ENCODE measurements at regions not wholly inside any gene's neighbourhood (a gene's known extent, or its start where the extent isn't known, plus 50 kb on each side); places are given as distances from the start of the nearest gene placed in this dataset.

GRCh38 chr14:99040711-99041110, 231.3 kb downstream of the BCL11B start:
- no peak for DNase-seq

DNA sequence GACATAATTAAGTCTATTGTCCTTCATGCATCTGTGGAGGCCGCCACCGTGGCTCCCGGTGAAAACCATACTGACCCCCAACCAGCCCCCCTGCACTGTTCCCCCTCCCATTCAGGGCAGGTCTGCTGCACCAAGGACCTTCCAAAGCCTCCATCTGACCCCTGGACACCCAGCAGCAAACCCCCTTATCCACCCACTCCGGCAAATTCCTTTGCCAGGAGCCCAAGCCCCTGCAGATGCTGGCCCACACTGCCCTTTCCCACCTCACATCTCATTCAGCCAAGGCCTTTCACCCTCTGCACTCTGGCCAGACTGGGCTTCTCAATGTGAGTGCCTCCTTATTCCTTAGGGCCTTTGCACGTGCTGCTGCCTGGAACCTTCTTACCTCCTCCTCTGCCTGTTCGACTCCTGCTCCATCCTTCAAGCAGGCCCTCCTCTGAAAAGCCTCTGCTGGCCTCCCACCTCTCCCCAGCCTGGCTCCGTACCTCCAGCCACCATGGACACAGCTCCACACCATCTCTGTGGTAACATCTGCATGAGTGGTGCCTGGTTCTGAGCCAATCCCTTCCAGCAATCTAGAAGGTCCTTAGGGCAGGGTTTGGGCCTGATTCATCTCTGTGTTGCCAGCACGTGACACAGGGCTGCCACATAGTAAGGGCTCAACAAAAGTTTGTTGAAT, 230.7 kb downstream of the BCL11B start:
- no peak for DNase-seq

DNA sequence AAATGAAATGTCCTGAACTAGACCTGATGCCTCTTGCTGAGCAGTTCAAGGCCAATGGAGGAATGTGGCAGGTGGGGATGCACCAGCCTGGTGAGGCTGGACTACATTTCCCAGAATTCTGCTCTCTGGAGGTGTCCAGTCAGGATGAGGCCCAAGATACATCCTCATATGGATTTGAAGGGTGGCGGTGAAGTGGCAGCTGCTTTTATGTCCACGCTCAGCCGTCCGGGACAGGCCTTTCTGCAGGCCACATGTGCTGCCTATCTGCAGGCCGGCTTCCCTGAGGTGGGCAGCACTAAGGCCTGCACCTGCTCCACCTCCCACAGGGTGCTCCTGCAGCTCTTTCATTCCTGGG, 230.2 kb downstream of the BCL11B start:
- no peak for DNase-seq

DNA sequence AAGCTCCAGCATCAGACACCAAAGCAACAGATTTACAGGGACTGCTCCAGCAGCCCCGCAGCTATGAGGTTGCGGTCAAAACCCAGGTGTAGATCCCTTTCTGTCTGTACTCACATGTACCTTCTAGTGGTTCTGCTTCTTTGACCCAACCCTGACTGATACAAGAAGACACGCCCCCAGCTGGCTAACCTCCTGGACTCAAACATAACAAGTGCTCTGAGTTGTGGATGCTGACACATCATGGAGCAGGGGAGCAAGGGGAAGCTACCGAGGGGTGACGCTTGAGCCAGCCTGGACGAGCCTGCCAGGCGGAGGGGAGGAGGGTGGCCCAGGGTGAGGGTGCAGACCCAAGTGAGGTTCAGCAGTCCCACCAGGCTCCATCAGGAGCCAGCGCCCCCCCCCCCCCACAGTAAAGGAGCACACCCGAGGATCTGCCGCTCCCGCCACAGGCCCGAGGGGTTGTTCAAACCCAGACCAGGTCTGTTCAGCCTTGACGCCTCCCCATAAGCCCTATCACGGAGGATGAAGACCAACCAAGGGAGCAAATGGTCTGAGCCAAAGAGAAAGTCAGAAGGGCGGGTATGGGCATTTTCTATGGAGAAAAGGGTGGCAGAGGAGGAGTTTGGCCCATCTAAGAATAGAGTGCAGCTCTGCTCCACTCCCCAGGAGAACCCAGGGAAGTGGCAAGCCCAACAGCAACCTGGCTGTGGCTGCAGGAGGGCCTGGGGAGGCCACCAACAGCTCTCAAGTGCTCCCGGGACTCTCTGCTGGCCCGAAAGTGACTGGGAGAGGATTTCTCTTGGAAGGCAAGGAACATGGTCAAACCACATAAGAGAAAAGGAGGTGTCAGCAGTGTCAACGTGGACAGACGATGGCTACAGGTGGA, 229.4 kb downstream of the BCL11B start:
- no peak for DNase-seq

GRCh38 chr14:99043267-99043615, 228.8 kb downstream of the BCL11B start:
- DNase-seq: no peak

DNA sequence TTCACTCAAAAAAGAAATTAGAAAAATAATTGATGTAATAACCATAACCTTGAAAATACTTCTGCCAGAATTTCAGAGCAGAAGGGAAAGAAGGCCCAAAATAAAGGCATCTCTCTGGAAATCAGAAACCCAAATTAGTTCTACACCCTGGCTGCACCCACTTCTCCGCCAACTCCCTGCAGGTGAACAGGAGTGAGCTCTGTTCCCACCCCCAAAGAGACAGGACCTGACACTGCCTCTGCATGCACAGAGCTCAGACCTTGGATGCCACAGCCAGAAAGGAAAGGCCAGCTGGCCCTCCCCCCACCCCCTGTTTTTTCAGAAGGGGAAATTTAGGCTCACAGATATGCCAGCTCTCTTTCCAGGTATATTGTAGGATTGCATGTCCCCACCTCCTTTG, 228.2 kb downstream of the BCL11B start:
- DNase-seq: no peak

DNA sequence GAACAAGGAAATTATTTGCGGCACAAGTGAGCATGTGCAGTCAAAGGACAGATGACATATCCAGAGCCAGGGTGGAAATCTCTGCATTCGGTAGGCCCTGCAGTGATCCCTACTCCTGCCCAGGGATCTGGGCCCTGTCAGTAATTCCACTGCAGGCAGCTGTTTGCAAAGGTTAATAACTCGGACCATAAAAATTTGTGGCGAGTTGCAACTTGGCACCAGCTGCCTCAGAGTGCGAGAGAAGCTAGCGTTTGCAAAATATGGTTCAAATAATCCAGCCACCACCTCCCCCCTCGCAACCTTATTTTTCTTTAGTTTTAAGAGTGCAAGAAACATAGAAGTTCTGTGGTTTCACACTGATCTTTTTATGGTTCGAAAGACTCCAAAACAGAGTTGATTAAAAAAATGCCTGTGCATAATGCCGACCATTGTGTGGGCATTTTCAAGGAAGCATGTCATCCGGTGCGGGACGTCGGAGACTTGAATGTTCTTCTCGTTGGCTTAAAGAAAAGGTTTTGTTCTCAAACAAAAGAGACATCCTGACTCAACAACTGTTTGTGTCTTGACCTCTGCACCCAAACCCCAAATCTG, 224.5 kb downstream of the BCL11B start:
- DNase-seq: no peak

DNA sequence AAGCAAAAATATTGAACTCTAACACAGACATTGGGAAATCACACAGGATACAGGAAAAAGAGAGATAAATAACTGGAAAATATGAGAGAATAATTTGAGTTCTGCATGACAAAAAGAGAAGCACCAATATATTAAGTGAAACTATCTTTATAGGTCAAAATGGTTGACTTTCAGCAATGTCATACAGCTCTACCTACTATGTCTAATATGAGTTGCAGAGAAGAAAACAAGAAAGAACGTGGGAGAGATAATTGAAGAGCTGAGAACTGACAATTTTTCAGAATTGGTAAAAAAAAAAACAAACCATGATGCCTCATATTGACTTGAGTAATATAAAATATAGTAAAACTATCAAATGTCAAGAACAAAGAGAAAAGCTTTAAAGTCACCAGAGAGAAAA, 221.7 kb downstream of the BCL11B start:
- DNase-seq: no peak

DNA sequence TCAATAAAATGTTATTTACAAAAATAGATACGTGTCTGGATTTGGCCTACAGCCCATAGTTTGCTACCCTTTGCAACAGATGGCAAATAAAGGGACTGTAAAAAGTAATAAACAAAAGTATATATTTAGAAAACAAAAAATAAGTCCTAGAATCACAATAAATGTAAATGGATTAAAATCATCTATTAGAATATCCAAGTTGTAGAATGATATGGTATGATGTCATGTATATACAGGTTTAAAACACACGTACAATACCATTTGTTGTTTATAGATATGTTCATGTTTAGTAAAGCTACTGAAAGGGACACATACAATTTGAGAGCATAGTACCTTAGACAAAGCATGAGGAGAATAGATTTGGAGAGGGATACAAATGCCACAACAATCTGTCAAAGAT, 219.5 kb downstream of the BCL11B start:
- no peak for DNase-seq

DNA sequence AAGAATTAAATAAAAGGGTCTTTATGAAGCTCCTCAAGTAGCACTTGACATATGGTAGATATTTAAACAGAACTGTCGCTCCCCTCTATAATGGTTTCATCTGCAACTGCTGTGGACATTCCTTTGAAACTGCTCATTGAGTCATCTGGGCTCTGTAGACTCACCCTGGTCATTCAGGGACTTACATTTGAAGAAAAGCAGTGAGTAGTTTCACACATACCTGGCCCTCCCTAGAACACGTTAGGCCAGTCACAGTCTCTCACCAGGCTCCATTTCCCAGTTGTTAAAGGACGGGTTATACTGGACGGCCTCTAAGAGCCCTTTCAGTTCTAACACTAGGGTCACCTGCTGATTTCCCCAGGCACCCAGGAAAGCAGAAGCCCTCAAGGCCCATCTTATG, 217.0 kb downstream of the BCL11B start:
- no peak for DNase-seq

GRCh38 chr14:99055816-99056215, 216.2 kb downstream of the BCL11B start:
- peak; percentile 44 for DNase-seq

- no peak for DNase-seq
Measured at GRCh38 chr14:99057576-99058083, 214.4 kb downstream of the BCL11B start.

- no peak for DNase-seq
Measured at GRCh38 chr14:99058542-99058941, 213.5 kb downstream of the BCL11B start.

DNA sequence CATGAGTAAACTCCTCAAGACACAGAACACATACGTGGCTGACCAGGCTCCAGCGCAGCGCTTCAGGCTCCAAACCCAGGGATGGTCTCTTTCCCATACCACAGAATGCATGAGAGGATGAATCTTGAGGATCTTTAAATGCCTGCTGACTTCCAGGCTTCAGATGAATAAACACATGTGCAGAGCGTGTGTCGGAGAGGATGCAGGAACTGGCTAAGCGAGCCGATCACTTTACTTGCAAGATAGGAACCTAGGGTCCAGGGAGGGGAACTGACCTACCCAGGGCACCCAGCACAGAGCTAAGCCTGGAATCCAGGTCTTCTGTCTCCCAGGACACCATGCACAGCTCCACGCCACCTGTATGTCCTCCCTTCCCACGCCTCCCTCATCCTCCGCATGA, 209.8 kb downstream of the BCL11B start:
- DNase-seq: no peak

DNA sequence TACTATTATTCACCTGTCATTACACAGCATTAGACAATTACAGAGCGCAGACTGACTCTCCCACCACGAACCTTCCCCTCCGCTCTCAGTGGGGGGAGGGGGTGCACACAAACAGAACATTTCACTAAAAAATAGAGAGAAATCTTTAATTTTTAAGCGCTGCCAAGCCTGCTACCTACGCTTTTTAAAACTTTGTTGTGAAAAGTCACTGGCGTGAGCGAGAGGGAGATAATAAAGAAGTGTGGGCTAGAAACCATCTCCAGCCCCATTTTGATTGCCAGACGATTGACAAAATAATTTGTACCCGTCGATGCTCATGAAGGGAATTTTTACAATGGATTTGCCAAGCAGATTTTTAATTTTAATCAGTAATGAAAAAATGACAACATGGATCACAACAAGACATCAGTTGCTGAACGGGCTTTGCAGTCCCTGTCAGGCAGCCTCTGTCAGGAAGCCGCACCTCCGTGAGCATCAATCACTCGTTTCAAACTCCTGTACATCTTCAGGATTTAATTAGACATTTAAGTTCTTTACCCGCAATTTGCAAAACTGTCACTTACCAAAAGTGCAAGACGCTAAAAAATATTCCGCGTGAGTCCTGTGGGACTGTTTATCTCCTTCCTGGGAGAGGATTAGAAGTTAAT, 209.1 kb downstream of the BCL11B start:
- DNase-seq: no peak

GRCh38 chr14:99063620-99064225, 208.3 kb downstream of the BCL11B start:
- no peak for DNase-seq

DNA sequence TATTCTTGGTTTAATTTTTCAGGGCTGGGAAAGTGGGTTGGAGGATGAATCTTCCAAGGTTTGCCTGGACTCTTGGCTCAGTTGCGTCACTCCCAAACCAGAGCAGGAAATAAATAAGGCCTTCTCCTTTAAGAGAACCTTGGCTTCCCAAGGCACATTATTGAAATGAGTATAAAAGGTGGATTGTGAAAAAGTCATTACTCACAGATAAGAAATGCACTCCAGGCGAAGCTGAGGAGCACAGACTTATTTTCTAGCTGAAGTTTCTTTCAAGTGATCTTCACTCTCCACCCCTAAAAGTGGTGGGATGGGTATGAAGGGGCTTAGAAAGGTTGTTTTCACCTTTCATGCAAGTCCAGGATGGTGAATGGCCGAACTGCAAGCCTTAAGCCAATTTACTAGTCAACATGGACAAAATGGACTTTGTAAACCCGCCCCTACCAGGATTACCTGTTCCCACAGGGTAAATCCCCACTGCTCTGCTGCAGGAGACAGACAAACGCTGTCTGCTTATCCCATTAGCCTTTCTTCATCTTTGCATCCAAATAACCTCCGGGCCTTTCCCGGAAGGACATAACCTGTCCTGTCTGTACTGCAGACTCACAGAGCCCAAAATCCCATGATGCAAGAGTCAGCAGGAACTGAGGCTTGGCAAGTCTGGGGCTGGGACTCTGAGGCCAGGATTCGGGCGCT, 207.6 kb downstream of the BCL11B start:
- no peak for DNase-seq

GRCh38 chr14:99065551-99065950, 206.4 kb downstream of the BCL11B start:
- no peak for DNase-seq

GRCh38 chr14:99066378-99066777, 205.6 kb downstream of the BCL11B start:
- no peak for DNase-seq

GRCh38 chr14:99067141-99067920, 204.7 kb downstream of the BCL11B start:
- DNase-seq: no peak

DNA sequence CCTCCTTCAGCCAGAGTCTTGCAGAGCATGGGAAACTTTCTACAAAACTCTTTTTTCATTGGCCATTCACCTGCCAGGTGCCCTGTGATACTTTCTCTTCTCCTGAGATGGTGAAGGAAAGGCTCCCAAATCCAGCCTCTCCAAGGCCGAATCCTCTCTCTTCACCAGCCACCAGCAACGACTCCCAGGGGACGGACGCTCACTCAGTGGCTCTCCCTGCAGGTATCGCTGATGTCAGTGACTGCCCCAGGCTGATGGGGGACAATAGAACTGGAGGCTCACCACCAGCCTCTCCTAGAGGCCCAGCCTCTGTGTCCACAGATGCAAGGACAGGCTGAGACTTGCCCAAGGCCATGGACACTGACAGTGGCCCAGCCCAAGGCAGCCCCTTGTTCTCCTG, 204.1 kb downstream of the BCL11B start:
- no peak for DNase-seq

DNA sequence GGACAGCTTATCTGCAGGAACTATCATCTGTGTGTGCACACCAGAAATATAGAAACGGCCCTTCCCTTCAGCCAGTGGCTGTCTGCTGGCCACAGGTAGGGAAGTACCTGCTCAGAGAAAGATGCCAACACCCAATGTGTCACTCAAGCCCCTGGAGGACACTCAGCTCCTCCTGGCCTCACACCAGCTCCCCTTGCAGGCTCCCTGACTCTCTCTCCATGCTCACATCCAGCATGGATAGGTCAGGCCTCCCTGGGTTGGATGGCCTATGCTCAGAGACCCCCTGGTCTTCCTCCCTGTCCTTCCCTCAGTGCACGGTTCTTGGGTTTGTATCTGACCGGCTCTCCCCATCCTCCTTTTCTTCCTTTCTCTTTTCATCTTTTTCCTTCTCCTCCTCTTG, 202.1 kb downstream of the BCL11B start:
- no peak for DNase-seq
